Hematopoietic multipotent progenitor cell treated with erythropoietin and hydrocortisone succinate and interleukin-3 and kit ligand, for 6 days (in vitro differentiated cells): ENCODE measurements at regions not wholly inside any gene's neighbourhood (a gene's known extent, or its start where the extent isn't known, plus 50 kb on each side); places are given as distances from the start of the nearest gene placed in this dataset.

Experiments used
- DNase-seq: peaks from one replicate; pipeline ENCODE4 v3.0.0-alpha.2; 2015

- no peak for DNase-seq
Observed at GRCh38 chr22:22397292-22397870, 111.2 kb downstream of the ZNF280B start.

- no peak for DNase-seq
Observed at GRCh38 chr22:22397875-22398524, 110.5 kb downstream of the ZNF280B start.

GRCh38 chr22:22398530-22399327 lies 109.8 kb downstream of the ZNF280B start:
- no peak for DNase-seq

- DNase-seq, result no peak
Observed at GRCh38 chr22:22400099-22400498, 108.4 kb downstream of the ZNF280B start.

- no peak for DNase-seq
Observed at GRCh38 chr22:22400964-22401363, 107.6 kb downstream of the ZNF280B start.

- DNase-seq, result no peak
Observed at GRCh38 chr22:22401381-22401780, 107.2 kb downstream of the ZNF280B start.

GRCh38 chr22:22403306-22403705 lies 105.2 kb downstream of the ZNF280B start:
- DNase-seq, result no peak

GRCh38 chr22:22403771-22404170 lies 104.8 kb downstream of the ZNF280B start:
- no peak for DNase-seq

GRCh38 chr22:22404598-22405284 lies 103.8 kb downstream of the ZNF280B start:
- DNase-seq, result no peak

- no peak for DNase-seq
Observed at GRCh38 chr22:22406445-22407027, 102.0 kb downstream of the ZNF280B start.

- no peak for DNase-seq
Observed at GRCh38 chr22:22407061-22407460, 101.5 kb downstream of the ZNF280B start.

- DNase-seq, result no peak
Observed at GRCh38 chr22:22408269-22408668, 100.3 kb downstream of the ZNF280B start.

GRCh38 chr22:22408731-22409696 lies 99.5 kb downstream of the ZNF280B start:
- DNase-seq, result peak; percentile 68

GRCh38 chr22:22410121-22410520 lies 98.4 kb downstream of the ZNF280B start:
- DNase-seq, result peak; percentile 47

- no peak for DNase-seq
Observed at GRCh38 chr22:22410677-22411076, 97.9 kb downstream of the ZNF280B start.

GRCh38 chr22:22414266-22414665 lies 94.3 kb downstream of the ZNF280B start:
- DNase-seq, result no peak

GRCh38 chr22:22417495-22418162 lies 90.9 kb downstream of the ZNF280B start:
- no peak for DNase-seq

GRCh38 chr22:22418163-22418549 lies 90.4 kb downstream of the ZNF280B start:
- DNase-seq, result no peak

GRCh38 chr22:22418957-22419356 lies 89.6 kb downstream of the ZNF280B start:
- no peak for DNase-seq

GRCh38 chr22:22420580-22420979 lies 88.0 kb downstream of the ZNF280B start:
- no peak for DNase-seq

GRCh38 chr22:22421392-22421791 lies 87.2 kb downstream of the ZNF280B start:
- DNase-seq, result no peak
